ENCODE measurements at regions not wholly inside any gene's neighbourhood (a gene's known extent, or its start where the extent isn't known, plus 50 kb on each side); places are given as distances from the start of the nearest gene placed in this dataset.

DNA sequence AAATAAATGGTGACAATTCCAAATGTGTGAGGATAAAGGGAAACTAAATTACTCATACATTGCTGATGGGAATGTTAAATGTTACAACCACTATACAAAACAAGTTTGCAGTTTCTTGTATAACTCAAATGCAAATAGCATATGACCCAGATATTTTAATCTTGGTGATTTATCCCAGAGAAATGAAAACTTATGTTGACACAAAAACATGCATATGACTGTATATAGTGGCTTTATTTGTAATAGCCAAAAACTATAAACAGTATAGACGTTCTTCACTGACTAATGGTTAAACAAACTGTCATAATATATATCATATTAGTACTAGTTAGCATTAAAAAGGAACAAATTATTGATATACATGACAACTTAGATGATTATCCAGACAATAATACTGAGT is 619.2 kb downstream of the PDHA2 start:
- no peak for TF ChIP-seq EZH2 (IDR thresholded peaks at IDR 0.05; ENCODE audit: borderline replicate concordance, insufficient read depth, low read depth, low read length, poor library complexity, severe bottlenecking)
- TF ChIP-seq, protein P1, sequence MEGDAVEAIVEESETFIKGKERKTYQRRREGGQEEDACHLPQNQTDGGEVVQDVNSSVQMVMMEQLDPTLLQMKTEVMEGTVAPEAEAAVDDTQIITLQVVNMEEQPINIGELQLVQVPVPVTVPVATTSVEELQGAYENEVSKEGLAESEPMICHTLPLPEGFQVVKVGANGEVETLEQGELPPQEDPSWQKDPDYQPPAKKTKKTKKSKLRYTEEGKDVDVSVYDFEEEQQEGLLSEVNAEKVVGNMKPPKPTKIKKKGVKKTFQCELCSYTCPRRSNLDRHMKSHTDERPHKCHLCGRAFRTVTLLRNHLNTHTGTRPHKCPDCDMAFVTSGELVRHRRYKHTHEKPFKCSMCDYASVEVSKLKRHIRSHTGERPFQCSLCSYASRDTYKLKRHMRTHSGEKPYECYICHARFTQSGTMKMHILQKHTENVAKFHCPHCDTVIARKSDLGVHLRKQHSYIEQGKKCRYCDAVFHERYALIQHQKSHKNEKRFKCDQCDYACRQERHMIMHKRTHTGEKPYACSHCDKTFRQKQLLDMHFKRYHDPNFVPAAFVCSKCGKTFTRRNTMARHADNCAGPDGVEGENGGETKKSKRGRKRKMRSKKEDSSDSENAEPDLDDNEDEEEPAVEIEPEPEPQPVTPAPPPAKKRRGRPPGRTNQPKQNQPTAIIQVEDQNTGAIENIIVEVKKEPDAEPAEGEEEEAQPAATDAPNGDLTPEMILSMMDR (IDR thresholded peaks at IDR 0.05), result no peak
- no peaks in the 10 kb centered on the region for H3K4me1 ChIP-seq (ENCODE audit: control insufficient read depth in 2 of 2, insufficient read depth in 2 of 2, low read length in 2 of 2)
- no CpG with 5 or more reads among the region's 1 CpG for WGBS (ENCODE audit: insufficient coverage)
- H2AFZ ChIP-seq (ENCODE audit: insufficient read depth, low read depth, low read length, poor library complexity, severe bottlenecking), result no peak overlapping the region
- DNase-seq (no peak), ATAC-seq (ENCODE audit: low read depth) (no peak)
- no peaks in the 10 kb centered on the region for H3K27me3 Mint-ChIP-seq
- peaks cover 0 to 18% (median 1%) of the 10 kb centered on the region in 3 donors for H3K9me3 ChIP-seq (ENCODE audit: control extremely low read depth in 1 of 3, control insufficient read depth in 2 of 3, insufficient read depth in 1 of 3, low read length in 2 of 3)
- H3K4me3 Mint-ChIP-seq, result no peak overlapping the region
- H3K27me3 ChIP-seq (replicated peaks in 1 of 4; ENCODE audit: control extremely low read depth in 1 of 4, control insufficient read depth in 3 of 4, insufficient read depth in 4 of 4, low read length in 3 of 4), result no peaks in the 10 kb centered on the region
- no peaks in the 10 kb centered on the region for H3K79me2 ChIP-seq (ENCODE audit: control insufficient read depth, insufficient read depth, low read length)
- intact Hi-C loops (cut with micrococcal nuclease), result no loop called here
- no peaks in the 10 kb centered on the region for H3K4me1 Mint-ChIP-seq
- H3K4me3 ChIP-seq (ENCODE audit: control extremely low read depth in 1 of 5, extremely low read depth in 1 of 5, insufficient read depth in 1 of 5, low read depth in 2 of 5, low read length in 4 of 5), result no peak overlapping the region
- H3K27ac ChIP-seq (ENCODE audit: low read length in 2 of 2), result no peak overlapping the region
- H4K20me1 ChIP-seq (ENCODE audit: control insufficient read depth, insufficient read depth, low read length, poor library complexity, severe bottlenecking), result no peaks in the 10 kb centered on the region
- H3K4me2 ChIP-seq (replicated peaks; ENCODE audit: low read depth, low read length, poor library complexity, severe bottlenecking), result no peak overlapping the region
- H3K36me3 ChIP-seq (replicated peaks in 1 of 2; ENCODE audit: control extremely low read depth in 1 of 2, control insufficient read depth in 1 of 2, extremely low read depth in 1 of 2, insufficient read depth in 2 of 2, low read length in 1 of 2), result no peaks in the 10 kb centered on the region
- peaks cover 2% of the 10 kb centered on the region for H3K9me3 Mint-ChIP-seq (ENCODE audit: insufficient read depth)
- ChIA-PET CTCF (no interaction called here), POLR2A (no interaction called here)
- H3K27ac Mint-ChIP-seq, result no peak overlapping the region
- no peak overlapping the region for H3K9ac ChIP-seq (ENCODE audit: low read length)

DNA sequence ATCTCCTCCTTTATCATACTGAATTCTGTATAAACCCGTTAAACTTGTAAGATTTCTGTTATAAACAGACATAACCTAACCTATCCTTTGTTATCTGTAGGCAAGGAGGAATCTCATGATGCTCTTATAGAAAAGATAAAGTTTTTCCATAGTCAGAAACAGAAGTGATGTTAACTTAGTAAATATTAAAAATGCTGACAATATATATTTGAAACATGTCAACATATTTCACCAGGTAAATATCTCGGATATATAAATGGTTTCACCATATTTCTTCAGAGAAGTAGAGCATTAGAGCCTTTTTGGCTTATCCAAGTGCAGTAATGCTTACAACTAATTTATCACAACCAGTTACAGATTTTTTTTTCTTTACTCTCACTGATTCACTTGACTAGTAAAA is 625.9 kb downstream of the PDHA2 start:
- H3K9ac ChIP-seq (ENCODE audit: low read length), result no peak overlapping the region
- Mint-ChIP-seq H3K4me3 (no peak overlapping the region), H3K9me3 (ENCODE audit: insufficient read depth) (peaks cover 8% of the 10 kb centered on the region), H3K27ac (no peak overlapping the region), H3K4me1 (no peaks in the 10 kb centered on the region), H3K27me3 (no peaks in the 10 kb centered on the region)
- DNase-seq, result no peak
- WGBS (ENCODE audit: insufficient coverage), result no CpG with 5 or more reads among the region's 2 CpGs
- no peak overlapping the region for H3K4me3 ChIP-seq (ENCODE audit: control extremely low read depth in 1 of 5, extremely low read depth in 1 of 5, insufficient read depth in 1 of 5, low read depth in 2 of 5, low read length in 4 of 5)
- no peaks in the 10 kb centered on the region for H3K27me3 ChIP-seq (replicated peaks in 1 of 4; ENCODE audit: control extremely low read depth in 1 of 4, control insufficient read depth in 3 of 4, insufficient read depth in 4 of 4, low read length in 3 of 4)
- H3K79me2 ChIP-seq (ENCODE audit: control insufficient read depth, insufficient read depth, low read length), result no peaks in the 10 kb centered on the region
- peaks cover 0 to 13% (median under 1%) of the 10 kb centered on the region in 3 donors for H3K9me3 ChIP-seq (ENCODE audit: control extremely low read depth in 1 of 3, control insufficient read depth in 2 of 3, insufficient read depth in 1 of 3, low read length in 2 of 3)
- intact Hi-C loops (cut with micrococcal nuclease), result no loop called here
- no peaks in the 10 kb centered on the region for H3K4me1 ChIP-seq (ENCODE audit: control insufficient read depth in 2 of 2, insufficient read depth in 2 of 2, low read length in 2 of 2)
- H2AFZ ChIP-seq (ENCODE audit: insufficient read depth, low read depth, low read length, poor library complexity, severe bottlenecking), result no peak overlapping the region
- CTCF ChIA-PET, result no interaction called here
- H4K20me1 ChIP-seq (ENCODE audit: control insufficient read depth, insufficient read depth, low read length, poor library complexity, severe bottlenecking), result no peaks in the 10 kb centered on the region
- H3K36me3 ChIP-seq (replicated peaks in 1 of 2; ENCODE audit: control extremely low read depth in 1 of 2, control insufficient read depth in 1 of 2, extremely low read depth in 1 of 2, insufficient read depth in 2 of 2, low read length in 1 of 2), result no peaks in the 10 kb centered on the region
- POLR2A ChIA-PET, result no interaction called here
- H3K4me2 ChIP-seq (replicated peaks; ENCODE audit: low read depth, low read length, poor library complexity, severe bottlenecking), result no peak overlapping the region
- H3K27ac ChIP-seq (ENCODE audit: low read length in 2 of 2), result no peak overlapping the region
- TF ChIP-seq, protein P1 (IDR thresholded peaks at IDR 0.05), result no peak
- TF ChIP-seq EZH2 (IDR thresholded peaks at IDR 0.05; ENCODE audit: borderline replicate concordance, insufficient read depth, low read depth, low read length, poor library complexity, severe bottlenecking), result no peak
- no peak for ATAC-seq (ENCODE audit: low read depth)
